ENCODE measurements at regions not wholly inside any gene's neighbourhood (a gene's known extent, or its start where the extent isn't known, plus 50 kb on each side); places are given as distances from the start of the nearest gene placed in this dataset.
"Not testable (repeated sequence)": the region's sequence is repeated elsewhere in the genome, so short reads cannot be mapped to it uniquely, and the experiment has no call there.

DNA sequence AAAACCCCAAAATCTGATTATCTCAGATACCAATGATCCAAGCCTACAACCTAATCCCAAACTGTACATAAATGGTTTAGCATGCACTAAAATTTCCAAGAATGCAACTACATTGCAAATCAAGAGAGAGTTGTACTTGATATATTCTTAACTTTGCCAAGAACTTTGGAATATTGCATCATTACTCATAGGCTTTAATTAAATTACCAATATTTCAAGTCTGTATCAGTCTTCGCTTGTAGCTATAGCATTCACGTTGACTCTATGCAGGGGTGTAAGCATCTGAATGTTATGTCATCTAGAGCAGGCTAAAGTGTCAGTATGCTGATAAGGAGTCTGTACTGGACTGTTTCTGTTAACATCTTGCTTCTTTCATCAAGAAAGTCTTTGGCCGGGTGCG, 56.3 kb downstream of the FOXI3 start:
- DNase-seq = no peak

- DNase-seq = no peak
These were observed 74.9 kb downstream of the FOXI3 start for GRCh38 chr2:88377641-88377991.

DNA sequence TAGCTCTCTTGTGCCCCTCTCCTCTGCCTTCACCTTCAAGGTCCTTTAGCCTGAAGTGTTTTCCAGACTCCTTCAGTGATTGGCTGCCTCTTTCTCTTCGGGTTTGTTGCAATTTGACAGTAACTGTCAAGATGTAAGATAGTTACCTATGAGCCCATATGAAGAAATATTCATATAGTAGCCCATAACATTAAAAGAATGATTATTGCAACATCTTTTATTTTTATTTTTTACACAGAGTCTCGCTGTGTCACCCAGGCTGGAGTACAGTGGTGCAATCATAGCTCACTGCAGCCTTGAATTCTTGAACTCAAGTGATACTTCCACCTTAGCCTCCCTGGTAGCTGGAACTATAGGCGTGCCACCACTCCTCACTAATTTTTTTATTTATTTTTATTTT, 80.5 kb downstream of the FOXI3 start:
- no peak for DNase-seq

DNA sequence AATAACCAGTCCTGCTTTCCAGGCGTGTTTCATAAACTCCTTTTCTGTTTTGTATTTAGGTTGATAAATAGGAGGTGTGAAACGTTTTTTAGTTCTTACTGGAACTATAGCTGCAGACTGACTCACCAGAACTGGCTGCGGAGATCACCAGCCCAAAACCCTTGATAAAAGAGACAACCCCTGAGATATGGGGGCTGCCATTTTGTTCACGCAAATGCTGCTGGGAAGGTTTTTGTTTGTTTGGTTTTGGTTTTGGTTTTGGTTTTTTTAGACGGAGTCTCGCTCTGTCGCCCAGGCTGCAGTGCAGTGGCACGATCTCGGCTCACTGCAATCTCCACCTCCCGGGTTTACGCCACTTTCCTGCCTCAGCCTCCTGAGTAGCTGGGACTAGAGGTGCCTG, 87.1 kb downstream of the FOXI3 start:
- DNase-seq = not testable (repeated sequence)

DNA sequence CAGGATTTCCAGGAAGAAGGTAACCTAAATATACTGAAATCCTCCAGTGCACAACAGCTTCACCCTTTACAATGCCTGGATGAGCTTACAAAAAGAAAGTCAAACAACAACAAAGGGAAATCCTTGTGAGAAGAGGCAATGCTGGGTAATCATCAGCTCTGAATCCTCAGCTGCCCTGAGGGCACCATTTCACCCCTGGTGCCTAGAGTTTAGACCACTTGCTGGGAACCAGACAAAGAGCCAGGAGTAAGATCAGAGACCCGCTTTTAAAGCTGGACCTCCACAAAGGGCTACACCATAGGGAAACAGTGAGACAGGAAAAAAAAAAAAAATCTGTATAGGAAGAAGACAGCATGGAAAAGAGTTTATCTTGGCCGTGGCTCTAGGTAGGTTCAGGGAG, 97.0 kb downstream of the FOXI3 start:
- DNase-seq = no peak

- no peak for DNase-seq
These were observed 101.3 kb downstream of the FOXI3 start for GRCh38 chr2:88351249-88351601.

DNA sequence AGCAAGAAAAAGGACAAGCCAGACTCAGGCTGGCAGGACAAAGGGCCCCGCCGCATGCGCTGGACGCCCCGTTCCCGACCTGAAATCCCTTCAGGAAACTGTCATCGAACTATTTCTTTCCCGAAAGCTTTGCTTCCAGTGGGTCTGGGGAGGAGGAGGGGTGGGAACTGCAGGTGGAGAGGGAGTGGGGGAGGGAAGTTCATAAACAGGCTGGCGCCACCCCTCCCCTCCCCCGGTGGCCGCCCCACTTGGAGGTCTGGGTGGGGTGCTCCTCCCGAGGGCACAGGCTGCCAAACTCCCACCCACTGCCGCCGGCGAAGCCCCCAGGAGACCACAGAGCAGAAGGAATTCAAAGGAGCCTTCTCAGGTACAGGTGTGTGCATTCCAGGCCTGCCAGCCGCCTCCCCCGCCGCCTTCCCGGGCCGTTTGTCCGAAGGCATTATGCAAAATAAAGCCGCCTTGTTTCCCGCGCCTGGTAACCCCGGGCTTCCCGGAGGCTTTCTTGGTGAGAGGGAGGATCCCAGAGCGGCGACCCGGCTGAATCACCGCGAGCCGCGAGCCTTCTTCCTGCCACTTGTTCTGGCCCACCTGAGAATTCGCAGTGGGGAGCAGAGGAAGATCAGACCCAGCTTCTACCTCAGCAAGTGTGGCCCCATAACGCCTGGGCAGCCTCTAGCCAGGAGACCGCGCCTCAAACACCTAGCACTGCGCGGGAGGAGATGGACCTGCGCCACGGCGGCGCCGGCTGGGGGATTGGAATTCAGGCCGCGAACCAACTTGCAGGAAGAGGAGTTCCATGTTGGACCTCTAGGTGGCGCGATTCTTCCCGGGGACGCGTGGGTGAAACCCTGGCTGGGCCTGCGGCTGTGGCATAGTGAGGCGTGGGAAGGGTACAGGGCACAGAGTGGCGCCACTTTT, 101.9 kb downstream of the FOXI3 start:
- DNase-seq = peak; percentile 55

DNA sequence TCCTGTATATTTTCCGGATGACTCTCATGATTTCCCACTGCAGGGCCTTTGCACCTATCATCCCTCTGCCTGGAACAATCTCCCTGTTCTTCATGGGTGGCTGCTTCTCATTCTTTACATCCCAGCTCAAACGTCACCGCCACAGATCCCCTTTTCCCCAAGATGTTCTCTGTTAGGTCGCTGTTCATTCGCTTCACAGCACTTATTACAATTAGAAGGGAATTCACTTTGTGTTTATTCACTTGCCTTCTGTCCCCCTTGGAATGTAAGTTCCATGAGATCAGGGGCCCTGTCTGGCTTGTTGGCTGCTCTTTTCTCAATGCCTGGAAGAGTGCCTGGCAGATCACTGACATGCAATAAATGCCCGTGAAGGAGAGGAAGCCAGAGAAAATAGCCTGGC, 106.7 kb downstream of the FOXI3 start:
- no peak for DNase-seq

GRCh38 chr2:88342749-88343148, 109.7 kb downstream of the FOXI3 start:
- no peak for DNase-seq

GRCh38 chr2:88334418-88334817, 118.1 kb downstream of the FOXI3 start:
- DNase-seq = no peak

DNA sequence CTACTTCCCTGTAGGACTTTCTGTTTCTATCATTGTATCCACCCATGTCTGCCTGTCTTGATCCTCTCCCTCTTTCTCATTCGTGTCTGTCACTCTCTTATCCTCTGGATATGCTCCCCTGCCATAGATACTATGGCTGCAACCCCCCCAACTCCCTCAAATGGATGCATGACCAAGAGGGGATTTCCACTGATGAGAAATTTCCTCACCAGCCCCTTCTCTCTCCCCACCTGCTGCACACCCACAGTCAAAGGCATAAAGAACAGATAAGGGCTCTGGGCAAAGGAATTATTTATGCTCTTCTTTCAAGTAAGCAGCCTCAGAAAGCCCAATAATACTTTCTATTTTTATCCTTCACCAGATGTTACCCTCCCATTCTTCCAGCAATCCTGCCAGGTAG, 121.3 kb downstream of the FOXI3 start:
- no peak for DNase-seq

- DNase-seq = no peak
These were observed 122.5 kb downstream of the FOXI3 start for GRCh38 chr2:88329815-88330603.

- DNase-seq = no peak
These were observed 130.8 kb downstream of the FOXI3 start for GRCh38 chr2:88321449-88322248.

GRCh38 chr2:88320076-88320773, 132.3 kb downstream of the FOXI3 start:
- DNase-seq = no peak

- DNase-seq = no peak
These were observed 133.6 kb downstream of the FOXI3 start for GRCh38 chr2:88318956-88319330.

- no peak for DNase-seq
These were observed 134.2 kb downstream of the FOXI3 start for GRCh38 chr2:88318071-88318955.

GRCh38 chr2:88310787-88311186, 140.6 kb downstream of the THNSL2 start:
- DNase-seq = no peak

- no peak for DNase-seq
These were observed 137.7 kb downstream of the THNSL2 start for GRCh38 chr2:88307817-88308216.

GRCh38 chr2:88303865-88304264, 133.7 kb downstream of the THNSL2 start:
- no peak for DNase-seq

- no peak for DNase-seq
These were observed 126.1 kb downstream of the THNSL2 start for GRCh38 chr2:88296247-88296646.

- DNase-seq = no peak
These were observed 113.9 kb downstream of the THNSL2 start for GRCh38 chr2:88283886-88284592.
